WI38 (cell line): ENCODE measurements at regions not wholly inside any gene's neighbourhood (a gene's known extent, or its start where the extent isn't known, plus 50 kb on each side); places are given as distances from the start of the nearest gene placed in this dataset.

ENCODE experiments used
- H3K4me3 ChIP-seq: 2 replicates; pipeline ENCODE4 v1.5.1; 2011; ENCODE audit warnings: low read depth, mild to moderate bottlenecking, control low read depth, low read length
- TF ChIP-seq, protein P1 (sequence below): IDR thresholded peaks from 2 replicates; pipeline ENCODE4 v1.5.1; 2012; ENCODE audit warnings: low read depth, mild to moderate bottlenecking, control low read depth, low read length

DNA sequence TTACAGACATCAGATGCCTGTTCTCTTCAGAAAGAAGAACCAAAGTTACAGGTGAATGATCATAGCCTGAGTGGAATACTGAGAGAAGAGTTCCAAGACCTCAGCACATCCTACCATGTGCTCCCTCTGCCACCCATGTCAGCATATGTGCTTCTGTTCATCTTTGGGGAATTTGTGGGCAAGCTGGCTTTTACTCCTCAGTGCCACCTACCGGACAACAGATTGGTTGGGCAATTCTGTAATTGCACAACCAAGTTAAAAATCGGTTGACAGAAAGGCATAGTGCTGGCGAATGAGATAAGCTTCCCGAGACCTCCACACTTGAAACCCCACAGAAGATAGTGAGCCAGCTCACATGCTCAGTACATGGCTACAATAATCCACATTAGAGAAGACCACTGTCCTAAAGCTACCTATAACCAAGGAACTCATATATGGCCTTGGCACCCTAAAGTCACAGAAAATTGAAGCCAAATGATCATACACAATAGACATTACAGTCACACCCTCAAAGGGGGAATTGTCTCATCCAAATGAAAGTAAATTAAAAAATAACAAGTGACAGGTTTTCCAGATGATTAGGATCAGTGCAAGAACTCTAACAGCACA is 1238.0 kb upstream of the NUDT12 start:
- TF ChIP-seq, protein P1, sequence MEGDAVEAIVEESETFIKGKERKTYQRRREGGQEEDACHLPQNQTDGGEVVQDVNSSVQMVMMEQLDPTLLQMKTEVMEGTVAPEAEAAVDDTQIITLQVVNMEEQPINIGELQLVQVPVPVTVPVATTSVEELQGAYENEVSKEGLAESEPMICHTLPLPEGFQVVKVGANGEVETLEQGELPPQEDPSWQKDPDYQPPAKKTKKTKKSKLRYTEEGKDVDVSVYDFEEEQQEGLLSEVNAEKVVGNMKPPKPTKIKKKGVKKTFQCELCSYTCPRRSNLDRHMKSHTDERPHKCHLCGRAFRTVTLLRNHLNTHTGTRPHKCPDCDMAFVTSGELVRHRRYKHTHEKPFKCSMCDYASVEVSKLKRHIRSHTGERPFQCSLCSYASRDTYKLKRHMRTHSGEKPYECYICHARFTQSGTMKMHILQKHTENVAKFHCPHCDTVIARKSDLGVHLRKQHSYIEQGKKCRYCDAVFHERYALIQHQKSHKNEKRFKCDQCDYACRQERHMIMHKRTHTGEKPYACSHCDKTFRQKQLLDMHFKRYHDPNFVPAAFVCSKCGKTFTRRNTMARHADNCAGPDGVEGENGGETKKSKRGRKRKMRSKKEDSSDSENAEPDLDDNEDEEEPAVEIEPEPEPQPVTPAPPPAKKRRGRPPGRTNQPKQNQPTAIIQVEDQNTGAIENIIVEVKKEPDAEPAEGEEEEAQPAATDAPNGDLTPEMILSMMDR, result no peak
- H3K4me3 ChIP-seq, result no peak overlapping the region

DNA sequence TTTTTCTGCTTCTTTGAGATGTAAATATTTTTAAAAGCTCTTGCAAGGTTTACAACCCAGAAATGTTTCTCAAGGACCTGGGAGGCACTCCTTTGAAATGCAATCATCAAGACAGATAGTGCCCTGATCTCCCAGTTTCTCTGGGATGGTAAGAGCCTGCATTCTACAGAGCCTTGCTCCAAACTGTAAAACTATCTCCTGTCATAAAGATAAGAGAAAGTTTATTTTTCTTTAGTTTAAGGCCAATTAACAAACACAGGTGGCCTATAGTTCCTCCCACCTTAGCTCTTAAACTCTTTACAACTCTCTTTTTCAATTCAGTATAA is 1231.1 kb upstream of the NUDT12 start:
- H3K4me3 ChIP-seq, result no peak overlapping the region
- TF ChIP-seq, protein P1, result no peak

DNA sequence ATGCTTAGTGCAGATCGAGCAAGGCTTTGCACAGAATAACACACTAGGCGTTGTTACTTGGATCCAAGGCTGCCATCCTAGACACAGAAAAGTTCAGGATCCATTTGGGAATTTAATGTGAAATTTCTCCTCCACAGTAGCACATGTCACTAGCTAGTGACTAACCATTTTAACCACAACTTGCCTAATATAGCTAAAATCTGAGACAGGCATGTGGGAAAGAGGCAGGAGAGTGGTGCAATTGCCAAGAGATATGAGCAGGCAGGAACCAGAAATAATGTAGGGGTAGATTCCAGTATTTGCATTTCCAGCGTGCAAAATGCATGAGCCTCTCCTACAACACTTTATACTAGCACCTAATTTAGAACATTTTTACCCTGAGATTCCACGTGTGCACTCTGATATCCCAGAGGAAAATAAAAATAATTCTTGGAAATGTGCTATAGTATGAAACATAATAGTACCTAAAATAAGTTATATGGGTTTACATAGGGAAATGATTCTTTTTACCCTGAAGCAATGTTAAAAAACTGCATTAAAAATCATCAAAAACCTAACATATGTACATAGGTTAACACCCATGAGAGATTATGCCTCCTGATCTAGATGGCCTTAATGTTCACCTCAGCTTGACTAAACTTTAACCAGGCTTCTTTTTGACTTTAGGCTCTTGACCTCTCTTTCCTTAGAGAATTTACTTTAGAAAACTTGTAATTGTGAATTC is 1230.6 kb upstream of the NUDT12 start:
- TF ChIP-seq, protein P1, result no peak

DNA sequence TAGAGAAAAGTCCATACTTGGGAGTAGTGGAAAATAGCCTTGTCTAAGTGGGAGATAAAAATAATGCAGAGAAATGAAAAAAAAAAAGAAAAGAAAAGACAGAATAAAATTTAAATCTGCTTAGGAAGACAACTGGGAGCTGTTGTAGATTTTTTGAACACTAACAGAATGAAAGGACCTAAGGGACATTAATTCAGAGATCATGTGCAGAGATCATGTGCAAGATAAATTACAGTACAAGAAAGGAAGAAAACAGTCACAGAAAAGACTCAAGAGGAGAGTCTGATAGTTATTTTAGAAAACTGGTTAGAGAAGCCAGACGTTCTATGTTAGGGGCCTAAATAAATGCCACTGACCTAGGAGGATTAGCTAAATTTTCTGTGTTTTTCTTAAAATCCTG is 1226.8 kb upstream of the NUDT12 start:
- H3K4me3 ChIP-seq, result no peak overlapping the region
- TF ChIP-seq, protein P1, result no peak

More for the DNA sequence above, 1230.6 kb upstream of the NUDT12 start:
- no peak overlapping the region for H3K4me3 ChIP-seq

DNA sequence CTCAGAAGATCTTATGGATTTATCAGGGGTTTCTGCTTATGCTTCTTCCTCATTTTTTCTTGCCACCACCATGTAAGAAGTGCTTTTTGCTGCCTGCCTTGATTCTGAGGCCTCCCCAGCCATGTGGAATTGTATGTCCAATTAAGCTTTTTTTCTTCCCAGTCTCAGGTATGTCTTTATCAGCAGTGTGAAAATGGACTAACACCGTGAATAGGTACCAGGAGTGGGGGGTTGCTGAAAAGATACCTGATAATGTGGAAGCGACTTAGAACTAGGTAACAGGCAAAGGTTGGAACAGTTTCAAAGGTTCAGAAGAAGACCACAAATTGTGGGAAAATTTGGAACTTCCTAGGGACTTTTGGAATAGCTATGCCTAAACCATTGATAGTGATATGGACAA is 1222.5 kb upstream of the NUDT12 start:
- TF ChIP-seq, protein P1, result no peak
- no peak overlapping the region for H3K4me3 ChIP-seq

DNA sequence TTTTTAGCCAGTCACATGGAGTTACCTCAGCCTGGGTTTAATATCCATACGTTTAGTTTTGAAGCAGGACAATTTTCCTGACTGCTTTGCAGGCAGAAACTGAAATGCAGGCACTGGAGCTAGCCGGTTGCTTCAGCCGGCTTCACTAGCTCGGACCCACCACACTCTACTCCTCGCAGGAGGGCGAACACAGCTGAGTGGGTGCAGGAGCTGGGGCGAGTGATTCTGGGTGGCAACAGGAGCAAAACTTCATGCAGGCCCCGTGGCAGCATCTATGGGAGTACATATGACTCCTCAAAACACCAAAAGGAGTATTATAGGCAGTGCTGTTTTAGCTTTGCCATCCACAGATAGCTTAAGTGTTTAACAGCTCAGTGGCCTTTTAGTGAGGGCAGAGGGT is 1211.8 kb upstream of the NUDT12 start:
- TF ChIP-seq, protein P1, result no peak
- no peak overlapping the region for H3K4me3 ChIP-seq

DNA sequence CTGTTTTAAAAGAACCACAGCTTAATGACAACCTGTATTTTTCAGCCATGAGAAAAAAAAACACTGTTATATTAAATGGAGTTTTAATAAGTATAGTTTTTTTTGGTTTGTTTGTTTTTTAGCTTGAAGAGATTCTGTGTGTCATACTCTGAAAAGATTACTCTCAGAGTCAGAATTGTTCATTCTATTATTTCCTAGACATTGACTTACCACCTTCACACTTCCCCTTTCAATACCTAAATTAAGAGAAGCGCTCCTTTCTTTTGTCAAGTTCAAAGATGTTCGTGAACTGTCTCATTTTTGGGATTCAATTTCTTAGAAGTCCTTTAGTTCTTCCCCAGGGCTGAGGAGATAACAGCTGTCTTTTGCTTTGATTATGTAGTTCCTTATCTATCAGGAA is 1201.6 kb upstream of the NUDT12 start:
- H3K4me3 ChIP-seq, result no peak overlapping the region
- TF ChIP-seq, protein P1, result no peak
